PC-9 (cell line): ENCODE measurements at regions not wholly inside any gene's neighbourhood (a gene's known extent, or its start where the extent isn't known, plus 50 kb on each side); places are given as distances from the start of the nearest gene placed in this dataset.

Experiments used
- CTCF ChIP-seq: fragments of 200-600 bp; sonication (generic); conservative IDR thresholded peaks from 2 replicates; pipeline ENCODE4 v1.6.1; 2017; ENCODE audit warnings: mixed run types, antibody characterized with exemption, mild to moderate bottlenecking, moderate library complexity
- EZH2 ChIP-seq: fragments of 200-600 bp; sonication (generic); IDR thresholded peaks from 2 replicates; pipeline ENCODE4 v1.8.0; 2017; ENCODE audit warnings: antibody characterized with exemption, low read depth

DNA sequence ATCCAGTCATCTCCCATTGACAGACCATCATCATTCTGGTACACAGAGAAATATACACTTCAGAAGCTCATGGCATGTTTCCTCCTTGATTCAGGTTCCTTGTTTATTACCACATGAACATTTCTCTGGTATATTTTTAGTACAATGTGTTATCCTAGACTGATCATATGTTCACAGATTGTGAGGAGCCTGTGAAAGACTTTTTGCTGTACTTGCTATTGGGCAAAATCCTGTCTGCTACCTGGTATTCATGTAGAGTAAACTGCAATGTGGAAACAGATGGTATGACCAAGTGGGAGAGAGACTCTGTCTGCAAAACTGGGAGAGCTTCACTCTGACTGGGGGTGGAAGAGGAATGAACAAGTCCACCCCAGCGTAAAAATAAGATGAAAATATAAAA, 657.2 kb downstream of the IRS1 start:
- TF ChIP-seq CTCF (no peak), EZH2 (no peak)
